ENCODE measurements at regions not wholly inside any gene's neighbourhood (a gene's known extent, or its start where the extent isn't known, plus 50 kb on each side); places are given as distances from the start of the nearest gene placed in this dataset.

DNA sequence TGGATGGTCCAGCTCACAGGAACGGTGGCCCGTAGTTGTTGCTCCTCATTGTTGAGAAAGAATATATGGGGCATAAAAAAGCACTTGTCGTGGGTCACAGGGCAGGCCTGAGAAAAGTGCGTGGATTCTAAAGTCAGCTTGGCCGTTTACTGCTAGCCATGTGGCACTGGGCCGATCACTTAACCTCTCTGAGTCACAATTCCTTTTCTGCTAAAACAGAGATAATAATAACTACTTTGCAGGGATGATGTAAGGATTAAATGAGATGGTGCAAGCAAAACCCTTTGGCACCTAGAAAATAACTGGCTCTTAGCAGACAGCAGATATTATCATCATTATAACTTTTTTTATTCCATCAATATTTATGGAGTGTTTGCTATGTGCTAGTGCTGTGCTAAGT, 579.7 kb downstream of the CCDC171 start:
- TF ChIP-seq, protein P1, sequence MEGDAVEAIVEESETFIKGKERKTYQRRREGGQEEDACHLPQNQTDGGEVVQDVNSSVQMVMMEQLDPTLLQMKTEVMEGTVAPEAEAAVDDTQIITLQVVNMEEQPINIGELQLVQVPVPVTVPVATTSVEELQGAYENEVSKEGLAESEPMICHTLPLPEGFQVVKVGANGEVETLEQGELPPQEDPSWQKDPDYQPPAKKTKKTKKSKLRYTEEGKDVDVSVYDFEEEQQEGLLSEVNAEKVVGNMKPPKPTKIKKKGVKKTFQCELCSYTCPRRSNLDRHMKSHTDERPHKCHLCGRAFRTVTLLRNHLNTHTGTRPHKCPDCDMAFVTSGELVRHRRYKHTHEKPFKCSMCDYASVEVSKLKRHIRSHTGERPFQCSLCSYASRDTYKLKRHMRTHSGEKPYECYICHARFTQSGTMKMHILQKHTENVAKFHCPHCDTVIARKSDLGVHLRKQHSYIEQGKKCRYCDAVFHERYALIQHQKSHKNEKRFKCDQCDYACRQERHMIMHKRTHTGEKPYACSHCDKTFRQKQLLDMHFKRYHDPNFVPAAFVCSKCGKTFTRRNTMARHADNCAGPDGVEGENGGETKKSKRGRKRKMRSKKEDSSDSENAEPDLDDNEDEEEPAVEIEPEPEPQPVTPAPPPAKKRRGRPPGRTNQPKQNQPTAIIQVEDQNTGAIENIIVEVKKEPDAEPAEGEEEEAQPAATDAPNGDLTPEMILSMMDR (IDR thresholded peaks at IDR 0.05; ENCODE audit: low read depth, low read length), result no peak
- TF ChIP-seq EZH2phosphoT487 (IDR thresholded peaks at IDR 0.05; ENCODE audit: low read depth), result no peak

Data from OCI-LY3 (cell line).